ENCODE measurements at regions not wholly inside any gene's neighbourhood (a gene's known extent, or its start where the extent isn't known, plus 50 kb on each side); places are given as distances from the start of the nearest gene placed in this dataset.

- Histone ChIP-seq H3K4me3 (replicated peaks; ENCODE audit: insufficient read depth, low read length) (no peak overlapping the region), H3K27ac (replicated peaks) (no peak overlapping the region), H3K27me3 (ENCODE audit: insufficient read depth, poor library complexity, severe bottlenecking) (no peaks in the 10 kb centered on the region)
- TF ChIP-seq POLR2AphosphoS5 (IDR thresholded peaks at IDR 0.05; ENCODE audit: low read depth) (no peak), GABPA (IDR thresholded peaks at IDR 0.05; ENCODE audit: low read depth) (no peak), SPI1 (IDR thresholded peaks at IDR 0.05; ENCODE audit: borderline replicate concordance, low read depth) (no peak), REST (IDR thresholded peaks at IDR 0.05; ENCODE audit: insufficient replicate concordance, low read depth) (no peak), CTCF (IDR thresholded peaks at IDR 0.05; ENCODE audit: insufficient read depth, low read length) (no peak)
- DNase-seq (ENCODE audit: low read depth in 1 of 2, low spot score in 1 of 2), result no peak
Observed at GRCh38 chr2:42847596-42848151, 55.3 kb upstream of the HAAO start.

- DNase-seq (ENCODE audit: low read depth in 1 of 2, low spot score in 1 of 2), result no peak
Observed at GRCh38 chr2:42846932-42847595, 54.7 kb upstream of the HAAO start.

GRCh38 chr2:42846026-42846425 lies 53.6 kb upstream of the HAAO start:
- Histone ChIP-seq H3K27ac (replicated peaks) (no peak overlapping the region), H3K27me3 (ENCODE audit: insufficient read depth, poor library complexity, severe bottlenecking) (no peaks in the 10 kb centered on the region), H3K4me3 (replicated peaks; ENCODE audit: insufficient read depth, low read length) (no peak overlapping the region)
- TF ChIP-seq GABPA (IDR thresholded peaks at IDR 0.05; ENCODE audit: low read depth) (no peak), POLR2AphosphoS5 (IDR thresholded peaks at IDR 0.05; ENCODE audit: low read depth) (no peak), SPI1 (IDR thresholded peaks at IDR 0.05; ENCODE audit: borderline replicate concordance, low read depth) (no peak), REST (IDR thresholded peaks at IDR 0.05; ENCODE audit: insufficient replicate concordance, low read depth) (no peak), CTCF (IDR thresholded peaks at IDR 0.05; ENCODE audit: insufficient read depth, low read length) (no peak)
- no peak for DNase-seq (ENCODE audit: low read depth in 1 of 2, low spot score in 1 of 2)

More at GRCh38 chr2:42846932-42847595, 54.7 kb upstream of the HAAO start:
- no peaks in the 10 kb centered on the region for H3K27me3 ChIP-seq (ENCODE audit: insufficient read depth, poor library complexity, severe bottlenecking)
- no peak overlapping the region for H3K4me3 ChIP-seq (replicated peaks; ENCODE audit: insufficient read depth, low read length)
- no peak for TF ChIP-seq POLR2AphosphoS5 (IDR thresholded peaks at IDR 0.05; ENCODE audit: low read depth)
- TF ChIP-seq REST (IDR thresholded peaks at IDR 0.05; ENCODE audit: insufficient replicate concordance, low read depth), result no peak
- no peak for TF ChIP-seq SPI1 (IDR thresholded peaks at IDR 0.05; ENCODE audit: borderline replicate concordance, low read depth)
- no peak overlapping the region for H3K27ac ChIP-seq (replicated peaks)
